Keratinocyte (primary cell): ENCODE measurements at regions not wholly inside any gene's neighbourhood (a gene's known extent, or its start where the extent isn't known, plus 50 kb on each side); places are given as distances from the start of the nearest gene placed in this dataset.

Source experiments
- CTCF ChIP-seq, 3 experiments: IDR thresholded peaks in 1 of 3; conservative IDR thresholded peaks in 1 of 3; optimal IDR thresholded peaks in 1 of 3; 2 replicates in 2 of 3; 3 replicates in 1 of 3; pipeline versions ENCODE3 to v1.5.1; 2011; ENCODE audit warnings: low read length in 3 of 3, mild to moderate bottlenecking in 3 of 3, moderate library complexity in 2 of 3, control low read depth in 1 of 3, inconsistent platforms in 1 of 3; ENCODE audit not compliant: insufficient read depth in 2 of 3; ENCODE audit errors: extremely low read depth in 1 of 3
- EZH2 ChIP-seq: IDR thresholded peaks from one replicate; pipeline ENCODE4 v1.6.1; 2012; ENCODE audit warnings: inconsistent platforms, mild to moderate bottlenecking, low read length, moderate library complexity

DNA sequence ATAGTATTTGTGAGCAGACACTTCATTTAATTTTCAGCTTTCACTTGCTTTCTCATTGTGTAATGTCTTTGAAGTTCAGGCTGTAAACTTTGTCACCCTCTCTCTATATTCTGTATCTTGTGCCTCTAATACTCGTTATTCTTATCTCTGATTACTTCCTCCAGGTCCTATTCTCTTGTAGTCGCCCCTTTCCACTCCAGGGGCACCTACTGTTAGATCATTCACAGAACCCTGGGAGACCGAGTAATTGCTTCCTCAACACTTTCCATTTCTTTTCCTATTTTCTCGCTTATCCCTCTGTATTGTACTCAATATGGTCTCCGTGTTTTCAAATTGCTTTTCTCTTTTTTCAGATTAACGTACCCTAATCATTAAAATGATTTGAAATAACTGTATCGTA lies 93.9 kb upstream of the TDRD3 start:
- TF ChIP-seq CTCF (optimal IDR thresholded peaks at IDR 0.05 in 1 of 3, IDR thresholded peaks at IDR 0.05 in 1 of 3, conservative IDR thresholded peaks at IDR 0.05 in 1 of 3; ENCODE audit: extremely low read depth in 1 of 3, insufficient read depth in 2 of 3, low read length in 3 of 3): no peak
- TF ChIP-seq EZH2: no peak
